ENCODE measurements at regions not wholly inside any gene's neighbourhood (a gene's known extent, or its start where the extent isn't known, plus 50 kb on each side); places are given as distances from the start of the nearest gene placed in this dataset.
"Not testable (repeated sequence)": the region's sequence is repeated elsewhere in the genome, so short reads cannot be mapped to it uniquely, and the experiment has no call there.

DNA sequence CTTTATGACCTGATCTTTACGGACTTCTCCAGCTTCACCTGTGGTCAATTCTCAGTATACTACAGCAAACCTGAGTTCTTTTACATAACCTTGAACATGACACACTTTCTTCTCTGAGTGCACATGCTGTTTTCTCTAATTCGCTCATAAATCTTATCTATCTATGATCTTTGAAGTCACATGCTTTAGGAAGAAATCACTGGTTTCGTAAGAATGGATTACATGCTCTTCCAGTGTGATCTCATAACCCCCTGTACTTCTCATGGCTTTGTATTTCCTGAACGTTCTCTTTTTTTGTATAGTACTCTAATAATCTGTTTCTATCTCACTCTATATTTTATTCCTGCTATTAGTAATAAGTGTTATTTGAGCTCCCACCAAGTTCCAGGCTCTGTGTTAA lies 1165.2 kb downstream of the TBL1XR1 start:
- no peak for DNase-seq

DNA sequence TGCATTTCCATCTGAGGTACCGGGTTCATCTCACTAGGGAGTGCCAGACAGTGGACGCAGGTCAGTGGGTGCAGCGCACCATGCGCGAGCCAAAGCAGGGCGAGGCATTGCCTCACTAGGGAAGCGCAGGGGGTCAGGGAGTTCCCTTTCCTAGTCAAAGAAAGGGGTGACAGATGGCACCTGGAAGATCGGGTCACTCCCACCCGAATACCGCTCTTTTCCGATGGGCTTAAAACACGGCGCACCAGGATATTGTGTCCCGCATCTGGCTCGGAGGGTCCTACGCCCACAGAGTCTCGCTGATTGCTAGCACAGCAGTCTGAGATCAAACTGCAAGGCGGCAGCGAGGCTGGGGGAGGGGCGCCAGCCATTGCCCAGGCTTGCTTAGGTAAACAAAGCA lies 1157.1 kb downstream of the NAALADL2 start:
- peak; percentile 43 for DNase-seq

DNA sequence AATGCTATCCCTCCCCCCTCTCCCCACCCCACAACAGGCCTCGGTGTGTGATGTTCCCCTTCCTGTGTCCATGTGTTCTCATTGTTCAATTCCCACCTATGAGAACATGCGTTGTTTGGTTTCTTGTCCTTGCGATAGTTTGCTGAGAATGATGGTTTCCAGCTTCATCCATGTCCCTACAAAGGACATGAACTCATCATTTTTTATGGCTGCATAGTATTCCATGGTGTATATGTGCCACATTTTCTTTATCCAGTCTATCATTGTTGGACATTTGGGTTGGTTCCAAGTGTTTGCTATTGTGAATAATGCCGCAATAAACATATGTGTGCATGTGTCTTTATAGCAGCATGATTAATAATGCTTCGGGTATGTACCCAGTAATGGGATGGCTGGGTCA lies 1156.1 kb downstream of the NAALADL2 start:
- DNase-seq, result not testable (repeated sequence)

DNA sequence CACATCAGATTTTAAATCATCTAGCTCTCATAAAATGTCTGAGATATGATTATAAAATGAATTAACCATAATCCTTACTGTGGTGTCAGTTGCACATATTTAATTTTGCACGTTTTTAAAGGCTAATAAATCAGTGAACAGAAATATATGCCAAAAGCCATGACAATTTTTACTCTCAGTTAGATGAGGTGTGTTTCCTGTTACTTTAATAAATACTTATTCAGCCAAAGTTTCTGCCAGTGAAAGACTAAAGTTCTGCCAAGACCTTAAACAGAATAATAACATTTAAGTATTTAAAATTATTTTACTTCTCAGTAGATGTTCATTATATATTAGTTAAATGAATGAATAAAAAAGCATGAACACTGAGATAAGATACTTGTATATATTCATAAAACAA lies 1150.1 kb downstream of the NAALADL2 start:
- DNase-seq, result no peak

GRCh38 chr3:176005564-176005963 lies 1146.4 kb downstream of the NAALADL2 start:
- no peak for DNase-seq

DNA sequence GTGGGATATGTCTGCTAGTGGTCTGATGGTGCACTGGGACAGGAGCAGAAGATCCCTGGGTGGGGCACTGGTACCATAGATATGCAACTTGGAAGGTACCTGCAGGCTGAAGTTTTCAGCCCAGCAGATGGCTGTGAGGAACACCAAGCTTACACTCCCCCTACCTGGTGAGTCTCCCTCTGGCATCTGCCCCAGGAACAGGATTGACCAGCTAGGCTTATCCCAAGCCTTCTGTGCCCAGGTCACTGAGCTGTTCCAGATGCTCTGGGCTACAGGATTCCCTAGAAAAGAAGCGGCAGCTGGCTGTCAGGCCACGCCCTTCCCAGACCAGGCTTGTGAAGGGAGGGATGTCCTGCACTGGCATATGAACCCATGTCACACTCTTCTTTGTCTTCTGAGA lies 1130.0 kb downstream of the NAALADL2 start:
- DNase-seq, result peak; percentile 45

DNA sequence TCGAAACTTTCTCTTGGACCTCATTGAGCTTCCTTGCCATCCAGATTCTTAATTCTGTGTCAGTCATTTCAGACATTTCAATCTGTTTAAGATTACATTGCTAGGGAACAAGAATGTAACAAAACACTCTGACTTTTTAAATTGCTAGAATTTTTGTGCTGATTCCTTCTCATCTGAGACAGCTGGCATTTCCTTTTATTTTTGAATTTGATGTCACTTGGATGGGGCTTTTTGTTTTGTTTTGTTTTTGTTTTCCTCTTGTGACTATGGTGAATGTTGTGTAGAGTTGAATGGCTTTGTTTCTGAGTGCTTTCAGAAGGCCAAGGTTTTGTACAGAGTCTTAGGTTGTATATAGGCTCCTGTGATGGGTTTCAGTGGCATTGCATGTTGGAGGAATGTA lies 1129.3 kb downstream of the NAALADL2 start:
- peak; percentile 52 for DNase-seq

- DNase-seq, result no peak
Observed at GRCh38 chr3:175985781-175986180, 1126.6 kb downstream of the NAALADL2 start.

- DNase-seq, result no peak
Observed at GRCh38 chr3:175983379-175983778, 1124.2 kb downstream of the NAALADL2 start.

DNA sequence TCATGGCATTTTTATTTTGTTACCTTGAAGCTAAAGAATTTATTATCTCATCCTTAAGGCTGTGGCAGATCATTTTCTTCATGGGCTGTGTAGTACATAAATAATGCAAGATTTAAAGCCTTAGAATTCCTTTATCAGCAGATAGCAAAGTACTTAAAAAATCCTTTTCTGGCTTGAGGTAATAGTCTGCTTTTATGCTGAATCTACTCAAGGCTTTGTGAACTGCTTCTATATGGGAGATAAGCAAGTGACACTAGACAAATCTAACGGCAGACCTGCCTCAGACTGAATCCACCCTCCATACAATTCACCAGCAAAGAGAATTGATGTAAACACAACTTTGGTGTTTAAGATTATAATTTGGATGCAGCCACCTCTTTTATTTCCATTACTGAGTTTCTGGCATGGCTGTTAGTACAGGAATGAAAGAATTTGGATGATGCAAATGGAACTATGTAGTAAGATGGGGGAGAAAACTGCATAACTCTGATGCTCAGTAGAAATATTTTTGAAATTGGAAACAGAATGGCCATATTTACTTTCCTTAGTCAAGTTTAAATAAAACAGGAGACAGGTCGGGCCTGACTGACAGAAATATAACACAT lies 1121.5 kb downstream of the NAALADL2 start:
- DNase-seq, result no peak

GRCh38 chr3:175977968-175978752 lies 1119.0 kb downstream of the NAALADL2 start:
- no peak for DNase-seq

DNA sequence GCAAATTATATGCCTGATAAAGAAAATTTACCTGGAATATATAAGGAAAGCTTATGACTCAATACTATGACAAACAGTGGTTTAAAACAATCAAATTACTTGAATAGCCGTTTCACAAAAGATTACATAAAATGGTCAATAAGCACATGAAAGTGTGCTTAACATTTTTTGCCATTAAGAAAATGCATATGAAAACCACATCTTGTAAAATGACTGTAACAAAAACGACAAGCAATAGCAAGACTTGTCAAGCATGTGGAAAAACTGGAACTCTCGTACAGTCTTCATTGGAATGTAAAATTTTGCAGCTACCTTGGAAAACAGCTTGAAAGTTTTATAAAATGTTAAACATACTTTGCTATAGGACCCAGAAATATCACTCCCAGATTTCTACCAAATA lies 1110.3 kb downstream of the NAALADL2 start:
- DNase-seq, result no peak

DNA sequence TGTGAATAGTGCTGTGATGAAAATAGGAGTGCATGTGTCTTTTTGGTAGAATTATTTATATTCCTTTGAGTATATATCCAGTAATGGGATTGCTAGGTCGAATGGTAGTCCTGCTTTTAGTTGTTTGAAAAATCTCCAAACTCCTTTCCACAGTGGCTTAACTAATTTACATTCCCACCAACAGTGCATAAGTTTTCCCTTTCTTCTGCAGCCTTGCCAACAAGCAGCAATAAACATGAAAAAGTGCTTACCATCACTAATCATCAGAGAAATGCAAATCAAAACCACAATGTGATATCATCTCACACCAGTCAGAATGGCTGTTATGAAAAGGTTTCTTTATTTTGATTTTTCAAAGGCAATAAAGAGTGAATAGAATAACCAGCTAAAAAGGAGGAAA lies 1105.9 kb downstream of the NAALADL2 start:
- DNase-seq, result no peak

DNA sequence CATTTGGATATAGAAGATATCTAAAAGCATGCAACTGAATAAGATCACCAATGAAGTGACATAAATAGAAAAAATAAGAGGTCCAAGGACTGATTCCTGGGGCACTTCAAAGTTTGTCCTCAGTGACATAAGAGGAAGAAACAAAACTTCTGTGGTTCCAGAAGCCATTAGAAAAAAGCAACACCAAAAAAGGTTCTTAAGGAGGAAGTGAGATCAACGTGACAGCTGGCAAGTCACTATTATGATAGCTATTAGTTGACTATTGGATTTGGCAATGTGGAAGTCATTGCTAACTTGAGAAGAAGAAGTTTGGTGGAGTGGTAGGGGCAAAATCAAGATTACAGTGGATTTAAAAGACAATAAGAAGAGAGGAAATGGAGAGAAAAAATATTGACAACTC lies 1098.3 kb downstream of the NAALADL2 start:
- peak; percentile 41 for DNase-seq

DNA sequence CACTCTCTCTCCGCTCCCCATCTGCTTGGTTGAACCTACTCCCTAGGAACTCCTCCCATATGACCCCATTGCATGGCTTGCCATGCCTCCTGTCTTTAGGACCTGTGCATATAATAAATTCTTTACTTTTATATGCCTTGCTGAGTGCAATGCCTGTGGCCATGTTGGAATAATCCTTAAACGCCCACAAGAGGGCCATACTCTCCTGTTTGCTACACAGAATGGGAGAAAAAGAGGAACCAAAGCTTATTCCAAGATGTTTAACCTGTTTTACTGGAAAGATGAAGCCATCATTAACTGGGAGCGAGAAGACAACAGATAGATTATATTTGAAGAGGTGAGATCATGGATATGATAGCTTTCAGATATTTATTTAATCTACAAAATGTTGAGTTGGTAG lies 1097.8 kb downstream of the NAALADL2 start:
- DNase-seq, result peak; percentile 89

DNA sequence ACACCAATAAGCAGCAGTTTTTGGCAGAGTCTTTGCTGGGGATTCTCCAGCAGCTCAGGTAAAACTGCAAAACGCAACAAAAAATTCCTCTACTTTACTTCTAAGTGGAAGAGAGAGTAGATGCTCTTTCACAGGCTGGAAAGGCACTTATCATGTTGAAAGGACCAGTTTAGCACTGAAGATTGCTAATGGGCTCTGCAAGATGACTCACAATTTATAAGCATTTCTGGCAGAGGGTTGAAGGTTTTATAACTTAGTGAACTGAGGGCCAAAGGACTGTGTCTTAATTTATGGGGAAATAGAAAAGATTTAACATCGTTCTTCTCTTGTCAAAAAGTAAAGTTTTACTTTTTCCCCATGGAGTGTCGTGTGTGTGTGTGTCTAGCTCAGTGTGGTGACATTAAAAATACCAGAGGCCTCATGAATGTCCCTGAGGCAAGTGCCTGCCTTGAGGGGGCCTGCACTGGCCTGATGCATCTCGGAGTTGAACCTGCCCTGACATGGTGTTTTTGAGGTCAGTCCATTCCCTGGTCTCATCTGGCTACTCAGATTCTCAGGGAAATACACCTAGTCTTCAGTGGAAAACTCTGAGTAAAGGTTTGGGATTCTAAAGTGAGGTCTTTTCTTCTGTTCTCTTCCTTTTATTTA lies 1092.0 kb downstream of the NAALADL2 start:
- DNase-seq, result no peak

- DNase-seq, result no peak
Observed at GRCh38 chr3:175948041-175948440, 1088.9 kb downstream of the NAALADL2 start.

GRCh38 chr3:175941352-175941751 lies 1082.2 kb downstream of the NAALADL2 start:
- DNase-seq, result peak; percentile 33

DNA sequence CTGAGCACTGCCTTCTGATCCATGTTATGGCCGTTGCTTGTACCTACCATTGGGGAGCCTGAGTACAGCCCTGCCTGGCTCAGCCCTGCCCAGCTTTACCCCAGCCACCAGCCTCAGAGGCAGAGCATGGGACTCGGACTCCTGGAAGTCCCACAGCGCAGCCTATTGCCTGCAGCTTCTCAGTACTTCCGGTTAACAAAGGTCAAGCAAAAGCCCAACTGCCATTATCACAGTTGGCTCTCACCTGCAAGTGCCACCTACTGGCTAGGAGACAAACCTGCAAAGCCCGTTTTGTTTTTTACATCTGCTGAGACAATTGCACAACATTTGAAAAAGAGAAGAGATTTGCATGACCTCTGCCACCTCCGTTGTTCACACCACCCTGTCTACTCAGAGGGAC lies 1081.7 kb downstream of the NAALADL2 start:
- DNase-seq, result peak; percentile 70

DNA sequence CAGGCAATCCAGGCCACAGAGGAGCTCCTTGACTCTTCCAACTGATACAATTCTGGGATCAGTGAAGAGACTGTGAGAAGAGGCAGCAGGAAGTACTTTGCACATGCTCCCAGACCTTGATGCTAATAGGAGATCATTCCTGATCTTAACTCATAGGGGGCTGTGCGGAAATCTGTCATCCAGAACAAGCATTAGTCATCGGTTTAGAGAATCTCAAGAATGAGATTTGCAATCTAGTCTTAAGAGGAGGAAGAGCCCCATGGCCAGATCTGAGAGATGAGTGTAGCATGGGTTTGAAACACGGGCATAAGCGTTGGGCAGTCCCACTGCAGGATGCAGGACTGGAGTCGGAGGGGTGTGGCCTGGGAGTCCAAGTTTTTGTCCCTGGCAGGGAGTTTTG lies 1081.1 kb downstream of the NAALADL2 start:
- DNase-seq, result peak; percentile 5

- not testable (repeated sequence) for DNase-seq
Observed at GRCh38 chr3:175937367-175937766, 1078.2 kb downstream of the NAALADL2 start.

DNA sequence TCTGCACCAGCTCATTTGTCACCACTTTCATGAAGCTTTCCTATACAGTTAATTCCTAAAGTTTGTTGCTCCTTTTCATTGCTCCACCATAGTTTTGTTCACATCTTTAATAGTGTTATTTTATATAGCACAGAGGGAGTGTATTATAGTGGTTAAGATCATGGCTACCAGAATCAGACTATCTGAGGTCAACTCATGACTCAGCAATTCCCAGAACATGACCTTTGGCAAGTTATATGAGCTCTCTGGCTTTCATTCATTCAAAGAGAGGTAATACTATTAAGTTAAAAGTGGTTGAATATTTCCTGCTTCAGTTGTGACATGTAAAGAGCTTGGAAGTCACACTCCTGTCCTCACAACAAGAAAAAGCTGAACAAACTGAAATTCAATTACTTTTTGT lies 1073.5 kb downstream of the NAALADL2 start:
- peak; percentile 3 for DNase-seq

DNA sequence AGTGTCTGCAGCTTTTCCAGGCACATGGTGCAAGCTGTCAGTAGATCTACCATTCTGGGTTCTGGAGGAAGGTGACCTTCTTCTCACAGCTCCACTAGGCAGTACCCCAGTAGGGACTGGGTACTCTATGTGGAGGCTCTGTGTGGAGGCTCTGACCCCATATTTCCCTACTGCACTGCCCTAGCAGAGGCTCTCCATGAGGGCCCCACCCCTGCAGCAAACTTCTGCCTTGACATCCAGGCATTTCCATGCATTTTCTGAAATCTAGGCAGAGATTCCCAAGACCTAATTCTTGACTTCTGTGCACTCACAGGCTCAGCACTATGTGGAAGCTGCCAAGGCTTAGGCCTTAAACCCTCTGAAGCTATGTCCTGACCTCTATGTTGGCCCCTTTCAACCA lies 1060.0 kb downstream of the NAALADL2 start:
- peak; percentile 4 for DNase-seq

Measured in DMS53 (cell line).